ENCODE measurements at regions not wholly inside any gene's neighbourhood (a gene's known extent, or its start where the extent isn't known, plus 50 kb on each side); places are given as distances from the start of the nearest gene placed in this dataset.
A peak's percentile ranks its signal among the peaks of the same experiment; 100 is the strongest.

GRCh38 chr13:53138376-53139036 lies 109.9 kb downstream of the OLFM4 start:
- H3K9me3 ChIP-seq (ENCODE audit: control insufficient read depth in 4 of 4, insufficient read depth in 3 of 4, low read length in 3 of 4) = peaks cover 0 to 4% (median 0%) of the 10 kb centered on the region in 4 donors
- WGBS, 2 donors = 69 to 72% methylated on average over 14 of the region's 14 CpGs
- TF ChIP-seq CTCF (IDR thresholded peaks at IDR 0.05; ENCODE audit: control extremely low read depth, extremely low read depth) = no peak
- peak; percentile 15 for ATAC-seq (ENCODE audit: insufficient read depth, low FRiP score)
- H3K4me3 ChIP-seq = no peak overlapping the region
- peak; percentile 69 to 78 (median 74) for DNase-seq
- H3K36me3 ChIP-seq (ENCODE audit: control insufficient read depth in 4 of 4, insufficient read depth in 4 of 4, low read length in 4 of 4) = no peaks in the 10 kb centered on the region
- H3K4me1 ChIP-seq (ENCODE audit: control insufficient read depth in 5 of 5, insufficient read depth in 5 of 5, low read length in 5 of 5) = peaks cover 0 to 13% (median 3%) of the 10 kb centered on the region in 5 donors
- H3K9ac ChIP-seq (ENCODE audit: insufficient read depth in 1 of 2, low read length in 2 of 2) = no peak overlapping the region
- H3K27me3 ChIP-seq (ENCODE audit: control insufficient read depth in 3 of 3, insufficient read depth in 3 of 3, low read length in 2 of 3) = no peaks in the 10 kb centered on the region
- peak overlapping the region in 1 of 2 donors; percentile 15 for H3K27ac ChIP-seq (ENCODE audit: low read depth in 1 of 2, low read length in 1 of 2)

GRCh38 chr13:53141336-53141735 lies 112.7 kb downstream of the OLFM4 start:
- no peak for ATAC-seq (ENCODE audit: insufficient read depth, low FRiP score)
- no peak for DNase-seq
- 63 to 75% methylated on average over 3 of the region's 3 CpGs for WGBS, 2 donors
- H3K9me3 ChIP-seq (ENCODE audit: control insufficient read depth in 4 of 4, insufficient read depth in 3 of 4, low read length in 3 of 4) = peaks cover 0 to 3% (median 0%) of the 10 kb centered on the region in 4 donors
- TF ChIP-seq CTCF (IDR thresholded peaks at IDR 0.05; ENCODE audit: control extremely low read depth, extremely low read depth) = no peak
- H3K9ac ChIP-seq (ENCODE audit: insufficient read depth in 1 of 2, low read length in 2 of 2) = no peak overlapping the region
- no peaks in the 10 kb centered on the region for H3K36me3 ChIP-seq (ENCODE audit: control insufficient read depth in 4 of 4, insufficient read depth in 4 of 4, low read length in 4 of 4)
- peaks cover 0 to 13% (median 3%) of the 10 kb centered on the region in 5 donors for H3K4me1 ChIP-seq (ENCODE audit: control insufficient read depth in 5 of 5, insufficient read depth in 5 of 5, low read length in 5 of 5)
- H3K4me3 ChIP-seq = no peak overlapping the region
- H3K27me3 ChIP-seq (ENCODE audit: control insufficient read depth in 3 of 3, insufficient read depth in 3 of 3, low read length in 2 of 3) = no peaks in the 10 kb centered on the region
- no peak overlapping the region for H3K27ac ChIP-seq (ENCODE audit: low read depth in 1 of 2, low read length in 1 of 2)

GRCh38 chr13:53142306-53142705 lies 113.7 kb downstream of the OLFM4 start:
- H3K9me3 ChIP-seq (ENCODE audit: control insufficient read depth in 4 of 4, insufficient read depth in 3 of 4, low read length in 3 of 4) = no peaks in the 10 kb centered on the region
- H3K9ac ChIP-seq (ENCODE audit: insufficient read depth in 1 of 2, low read length in 2 of 2) = no peak overlapping the region
- ATAC-seq (ENCODE audit: insufficient read depth, low FRiP score) = no peak
- no peaks in the 10 kb centered on the region for H3K27me3 ChIP-seq (ENCODE audit: control insufficient read depth in 3 of 3, insufficient read depth in 3 of 3, low read length in 2 of 3)
- H3K36me3 ChIP-seq (ENCODE audit: control insufficient read depth in 4 of 4, insufficient read depth in 4 of 4, low read length in 4 of 4) = no peaks in the 10 kb centered on the region
- peaks cover 0 to 13% (median 3%) of the 10 kb centered on the region in 5 donors for H3K4me1 ChIP-seq (ENCODE audit: control insufficient read depth in 5 of 5, insufficient read depth in 5 of 5, low read length in 5 of 5)
- 68 to 81% methylated on average over 5 of the region's 5 CpGs for WGBS, 2 donors
- H3K4me3 ChIP-seq = no peak overlapping the region
- no peak overlapping the region for H3K27ac ChIP-seq (ENCODE audit: low read depth in 1 of 2, low read length in 1 of 2)
- no peak for TF ChIP-seq CTCF (IDR thresholded peaks at IDR 0.05; ENCODE audit: control extremely low read depth, extremely low read depth)
- no peak for DNase-seq
